Astrocyte of the spinal cord (primary cell): ENCODE measurements at regions not wholly inside any gene's neighbourhood (a gene's known extent, or its start where the extent isn't known, plus 50 kb on each side); places are given as distances from the start of the nearest gene placed in this dataset.

Experiments used
- DNase-seq: peaks from one replicate; pipeline ENCODE4 v3.0.0; 2011; ENCODE audit warnings: low read depth, low spot score
- H3K4me3 ChIP-seq: 2 replicates; pipeline ENCODE4 v1.5.1; 2011; ENCODE audit warnings: low read depth, mild to moderate bottlenecking, low read length, moderate library complexity
- in situ Hi-C: cut with HindIII; loops from 2 replicates; pipeline ENCODE4 v1.10.0; 2017; ENCODE audit warnings: low sequenced_read_pairs
- TF ChIP-seq, protein P1 (sequence below): IDR thresholded peaks from 2 replicates; pipeline ENCODE4 v1.5.1; 2012; ENCODE audit warnings: low read depth, mild to moderate bottlenecking, low read length, inconsistent platforms

DNA sequence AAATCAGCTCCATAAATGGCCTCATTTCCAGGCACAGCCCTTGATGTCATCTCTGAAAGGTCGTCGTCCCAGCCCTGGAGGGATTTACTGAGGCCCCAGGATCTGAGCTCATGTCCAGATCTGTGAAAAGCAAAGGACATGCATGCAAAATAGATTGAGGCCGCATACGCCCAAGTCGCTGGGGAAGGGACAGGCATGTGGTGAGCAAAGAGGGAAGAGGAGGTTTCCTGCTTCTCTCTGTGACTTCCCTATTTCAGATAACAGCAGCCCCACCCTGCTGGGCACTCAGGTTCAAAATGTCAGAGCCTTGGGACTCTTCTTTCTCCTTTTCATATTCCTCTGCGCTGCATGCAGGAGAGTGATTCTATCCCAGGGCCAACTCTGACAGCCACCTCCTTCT is 197.2 kb downstream of the ADSS2 start:
- TF ChIP-seq, protein P1, sequence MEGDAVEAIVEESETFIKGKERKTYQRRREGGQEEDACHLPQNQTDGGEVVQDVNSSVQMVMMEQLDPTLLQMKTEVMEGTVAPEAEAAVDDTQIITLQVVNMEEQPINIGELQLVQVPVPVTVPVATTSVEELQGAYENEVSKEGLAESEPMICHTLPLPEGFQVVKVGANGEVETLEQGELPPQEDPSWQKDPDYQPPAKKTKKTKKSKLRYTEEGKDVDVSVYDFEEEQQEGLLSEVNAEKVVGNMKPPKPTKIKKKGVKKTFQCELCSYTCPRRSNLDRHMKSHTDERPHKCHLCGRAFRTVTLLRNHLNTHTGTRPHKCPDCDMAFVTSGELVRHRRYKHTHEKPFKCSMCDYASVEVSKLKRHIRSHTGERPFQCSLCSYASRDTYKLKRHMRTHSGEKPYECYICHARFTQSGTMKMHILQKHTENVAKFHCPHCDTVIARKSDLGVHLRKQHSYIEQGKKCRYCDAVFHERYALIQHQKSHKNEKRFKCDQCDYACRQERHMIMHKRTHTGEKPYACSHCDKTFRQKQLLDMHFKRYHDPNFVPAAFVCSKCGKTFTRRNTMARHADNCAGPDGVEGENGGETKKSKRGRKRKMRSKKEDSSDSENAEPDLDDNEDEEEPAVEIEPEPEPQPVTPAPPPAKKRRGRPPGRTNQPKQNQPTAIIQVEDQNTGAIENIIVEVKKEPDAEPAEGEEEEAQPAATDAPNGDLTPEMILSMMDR = no peak
- H3K4me3 ChIP-seq = no peak overlapping the region

DNA sequence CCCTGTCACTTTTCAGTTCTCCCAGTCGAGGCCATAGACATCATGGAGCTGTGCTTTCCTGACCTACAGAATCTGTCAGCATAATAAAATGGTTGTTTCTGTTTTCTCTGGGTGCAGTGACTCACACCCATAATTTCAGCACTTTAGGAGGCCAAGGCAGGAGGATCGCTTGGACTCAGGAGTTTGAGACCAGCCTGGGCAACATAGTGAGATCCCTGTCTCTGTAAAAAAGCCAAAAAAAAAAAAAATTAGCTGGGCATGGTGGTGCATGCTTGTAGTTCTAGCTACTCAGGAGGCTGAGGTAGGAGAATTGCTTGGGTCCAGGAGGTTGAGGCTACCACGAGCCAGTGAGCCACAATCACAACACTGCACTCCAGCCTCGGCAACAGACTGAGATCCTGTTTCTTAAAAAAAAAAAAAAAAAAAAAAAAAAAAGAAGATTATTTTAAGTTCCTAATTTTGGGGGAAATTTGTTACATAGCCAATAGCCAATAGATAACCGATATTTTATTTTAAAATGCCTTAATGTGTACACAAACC is 196.2 kb downstream of the ADSS2 start:
- no peak for DNase-seq
- in situ Hi-C loops = no loop called here
- no peak overlapping the region for H3K4me3 ChIP-seq
- TF ChIP-seq, protein P1 = no peak

More for the DNA sequence above, 197.2 kb downstream of the ADSS2 start:
- DNase-seq = no peak
- in situ Hi-C loops = no loop called here

DNA sequence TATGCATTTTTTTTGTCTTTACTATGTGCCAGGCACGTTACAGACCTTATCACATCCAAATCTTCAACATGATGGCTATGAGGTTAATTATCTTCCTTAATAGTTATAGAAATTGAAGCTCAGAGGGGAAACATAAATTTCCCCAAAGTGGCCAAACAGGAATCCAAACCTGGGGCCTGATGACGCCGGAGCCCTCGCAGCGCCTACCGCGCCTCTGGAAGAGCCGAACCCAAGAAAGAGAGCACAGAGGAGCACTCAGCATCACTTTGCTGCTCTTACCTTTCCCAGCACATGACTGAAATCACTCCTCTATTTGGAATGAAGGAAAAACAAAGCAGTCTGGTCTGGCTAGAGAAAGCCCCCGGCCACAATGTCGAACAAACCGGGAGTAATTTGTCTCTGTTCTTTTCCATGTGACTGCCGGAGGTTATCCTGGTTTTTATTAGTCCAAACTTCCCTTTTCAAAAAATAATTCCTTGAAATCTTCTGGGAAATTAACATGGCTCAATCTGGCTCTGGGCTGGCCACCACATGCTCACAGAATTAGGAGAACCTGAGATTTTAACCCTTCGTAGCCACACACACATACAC is 195.5 kb downstream of the ADSS2 start:
- TF ChIP-seq, protein P1 = no peak
- no peak overlapping the region for H3K4me3 ChIP-seq
- DNase-seq = no peak
- in situ Hi-C loops = no loop called here

DNA sequence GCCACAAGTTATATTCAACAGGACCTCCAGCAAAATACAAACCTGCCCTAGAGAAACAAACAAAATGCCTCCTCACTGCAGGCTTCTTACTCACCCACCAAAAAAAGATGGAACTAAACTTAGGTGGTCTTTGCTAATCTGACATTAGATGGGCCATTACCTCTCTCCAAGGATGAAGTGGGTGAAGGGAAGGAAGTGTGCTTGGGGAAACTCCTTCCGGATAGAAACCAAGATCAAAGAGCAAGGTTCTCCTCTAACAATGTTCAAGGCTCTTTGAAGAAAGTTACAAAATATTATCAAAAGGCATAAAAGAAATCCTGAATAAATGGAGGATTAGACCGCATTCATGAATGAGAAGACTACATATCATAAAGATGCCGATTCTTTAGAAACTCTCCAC is 187.5 kb downstream of the ADSS2 start:
- no peak overlapping the region for H3K4me3 ChIP-seq
- in situ Hi-C loops = no loop called here
- no peak for DNase-seq
- TF ChIP-seq, protein P1 = no peak

DNA sequence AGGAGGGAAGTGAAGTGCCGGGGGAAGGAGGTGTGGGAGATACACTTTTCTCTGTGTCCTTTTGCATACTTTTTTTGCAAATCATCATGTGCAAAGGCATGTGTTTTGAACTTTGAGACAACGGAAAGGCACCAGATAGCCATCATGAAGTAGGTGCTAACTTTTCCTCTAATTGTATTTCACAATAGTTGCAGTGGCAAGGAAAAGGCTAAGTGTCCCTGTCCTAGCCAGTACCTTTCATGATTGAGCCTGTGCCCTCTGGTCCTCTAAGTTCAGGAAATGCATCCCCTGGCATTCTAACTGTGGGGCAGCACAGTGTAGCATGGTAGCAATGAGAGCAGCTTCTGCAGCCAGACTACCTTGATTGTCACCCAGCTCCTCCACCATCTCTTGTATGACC is 186.2 kb downstream of the ADSS2 start:
- no peak overlapping the region for H3K4me3 ChIP-seq
- TF ChIP-seq, protein P1 = no peak
- no peak for DNase-seq
- in situ Hi-C loops = no loop called here

DNA sequence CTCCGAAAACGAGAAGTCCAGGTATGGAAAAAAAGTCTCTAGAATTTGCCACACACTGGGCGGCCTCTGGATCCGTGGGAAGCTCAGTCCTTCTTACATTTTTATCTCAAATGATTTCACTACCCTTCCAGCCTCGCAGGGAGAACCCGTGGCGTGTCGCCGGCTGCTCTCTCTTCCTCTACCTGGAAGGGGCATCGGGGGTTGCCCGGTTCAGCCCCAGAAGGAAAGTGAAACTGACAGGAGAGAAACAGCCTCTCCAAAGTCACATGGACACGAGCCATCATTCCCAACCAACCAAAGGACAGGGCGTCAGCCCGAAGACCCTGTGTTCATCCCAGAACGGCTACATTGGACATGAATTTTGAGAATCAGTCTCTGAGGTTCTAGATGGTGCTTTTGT is 182.5 kb downstream of the ADSS2 start:
- TF ChIP-seq, protein P1 = no peak
- no peak for DNase-seq
- in situ Hi-C loops = no loop called here
- H3K4me3 ChIP-seq = no peak overlapping the region

DNA sequence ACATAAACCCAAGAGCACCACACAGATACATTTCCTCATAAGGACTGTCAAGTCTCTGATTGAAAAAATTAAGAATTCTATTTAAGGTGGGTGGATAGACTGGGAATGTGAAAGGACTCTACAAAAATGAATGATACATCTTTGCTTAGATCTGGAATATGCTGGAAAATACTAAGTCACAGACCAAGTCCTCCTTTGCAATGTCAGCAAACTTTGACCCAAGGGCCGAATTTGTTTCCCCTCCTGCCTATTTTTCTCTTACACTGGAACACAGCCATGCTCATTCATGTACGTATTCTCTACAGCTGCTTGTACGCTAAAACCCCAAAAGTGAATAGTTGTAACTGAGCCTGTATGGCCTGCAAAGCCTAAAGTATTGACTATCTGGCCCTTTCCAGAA is 180.7 kb downstream of the ADSS2 start:
- in situ Hi-C loops = no loop called here
- DNase-seq = no peak
- TF ChIP-seq, protein P1 = no peak
- no peak overlapping the region for H3K4me3 ChIP-seq
